ENCODE measurements at regions not wholly inside any gene's neighbourhood (a gene's known extent, or its start where the extent isn't known, plus 50 kb on each side); places are given as distances from the start of the nearest gene placed in this dataset.

GRCh38 chrX:70988425-70988824 lies 57.5 kb upstream of the SLC7A3 start:
- Histone ChIP-seq H2BK15ac (ENCODE audit: low read length) (no peak overlapping the region), H2BK5ac (ENCODE audit: low read depth, low read length) (no peak overlapping the region), H3K14ac (ENCODE audit: insufficient read length) (no peak overlapping the region), H3K4me1 (replicated peaks in 1 of 4; ENCODE audit: control insufficient read depth in 3 of 4, insufficient read depth in 4 of 4, low read length in 3 of 4) (no peaks in the 10 kb centered on the region), H3K79me1 (ENCODE audit: low read depth, low read length) (no peaks in the 10 kb centered on the region), H3K9ac (replicated peaks in 1 of 4; ENCODE audit: extremely low read depth in 1 of 4, low read depth in 3 of 4, low read length in 3 of 4) (no peak overlapping the region), H2AK5ac (ENCODE audit: low read depth, low read length) (no peak overlapping the region), H2BK20ac (ENCODE audit: low read length) (no peak overlapping the region), H3K56ac (replicated peaks; ENCODE audit: insufficient read length, low read depth, low read length) (no peak overlapping the region), H3K4ac (replicated peaks; ENCODE audit: insufficient read length, low read depth, low read length) (no peak overlapping the region), H3K4me3 (ENCODE audit: extremely low read depth in 1 of 4, insufficient read depth in 2 of 4, low read depth in 3 of 4, low read length in 4 of 4) (no peak overlapping the region), H3K23me2 (ENCODE audit: low read depth, low read length) (no peaks in the 10 kb centered on the region), H3K9me3 (ENCODE audit: insufficient read depth in 2 of 2, low read depth in 1 of 2, low read length in 1 of 2) (no peaks in the 10 kb centered on the region), H2BK120ac (replicated peaks; ENCODE audit: low read depth, low read length) (no peak overlapping the region), H3K18ac (ENCODE audit: extremely low read depth, low read length) (no peak overlapping the region), H2AFZ (ENCODE audit: low read length) (no peak overlapping the region), H3K23ac (ENCODE audit: insufficient read length) (no peak overlapping the region), H3K27ac (ENCODE audit: low read depth, low read length) (no peak overlapping the region), H2BK12ac (ENCODE audit: low read depth, low read length) (no peak overlapping the region), H3K79me2 (ENCODE audit: control insufficient read depth in 1 of 2, insufficient read depth in 2 of 2, low read length in 2 of 2) (no peaks in the 10 kb centered on the region), H4K5ac (ENCODE audit: insufficient read length, low read depth, low read length) (no peak overlapping the region), H3K36me3 (ENCODE audit: control insufficient read depth in 2 of 4, insufficient read depth in 4 of 4, low read length in 3 of 4) (no peaks in the 10 kb centered on the region), H4K91ac (replicated peaks; ENCODE audit: insufficient read length, low read length) (no peak overlapping the region), H4K8ac (ENCODE audit: extremely low read depth, insufficient read depth, low read length) (no peak overlapping the region), H4K20me1 (replicated peaks in 1 of 2; ENCODE audit: control insufficient read depth in 1 of 2, insufficient read depth in 2 of 2, low read length in 2 of 2) (no peaks in the 10 kb centered on the region), H3K27me3 (replicated peaks in 1 of 4; ENCODE audit: control insufficient read depth in 3 of 4, extremely low read depth in 1 of 4, insufficient read depth in 3 of 4, low read length in 3 of 4) (no peaks in the 10 kb centered on the region), H3K4me2 (ENCODE audit: insufficient read depth in 1 of 2, low read depth in 2 of 2, low read length in 2 of 2) (no peak overlapping the region)
- CTCF ChIA-PET (ENCODE audit: partially characterized antibody): no interaction called here
- POLR2A ChIA-PET (ENCODE audit: partially characterized antibody): no interaction called here
- FAIRE-seq (no peak), DNase-seq (ENCODE audit: low read depth in 1 of 2, low spot score in 2 of 2) (no peak)
- WGBS, 2 experiments (ENCODE audit: extremely low coverage in 1 of 2, insufficient coverage in 1 of 2, insufficient read length in 1 of 2, insufficient replicate concordance in 2 of 2, low coverage in 1 of 2, low lambda C conversion rate in 2 of 2, missing lambda C conversion rate in 1 of 2): 72% methylated on average over 7 of the region's 7 CpGs; no CpG with 5 or more reads in 1 of the 2 experiments
- TF ChIP-seq MAX (IDR thresholded peaks at IDR 0.05) (no peak), RXRA (IDR thresholded peaks at IDR 0.05; ENCODE audit: insufficient read depth, low read depth, low read length) (no peak), NANOG (IDR thresholded peaks at IDR 0.05; ENCODE audit: insufficient read depth, low read depth, low read length, poor library complexity, severe bottlenecking) (no peak), POU5F1 (IDR thresholded peaks at IDR 0.05; ENCODE audit: low read depth, low read length) (no peak), SIRT6 (IDR thresholded peaks at IDR 0.05; ENCODE audit: low read length) (no peak)
